NCI-H748 (cell line): ENCODE measurements at regions not wholly inside any gene's neighbourhood (a gene's known extent, or its start where the extent isn't known, plus 50 kb on each side); places are given as distances from the start of the nearest gene placed in this dataset.
"Not testable (repeated sequence)": the region's sequence is repeated elsewhere in the genome, so short reads cannot be mapped to it uniquely, and the experiment has no call there.

Experiments used
- DNase-seq: peaks from one replicate; lab custom pipeline; 2025; ENCODE audit not compliant: unreplicated experiment; lab: John Stamatoyannopoulos, UW

DNA sequence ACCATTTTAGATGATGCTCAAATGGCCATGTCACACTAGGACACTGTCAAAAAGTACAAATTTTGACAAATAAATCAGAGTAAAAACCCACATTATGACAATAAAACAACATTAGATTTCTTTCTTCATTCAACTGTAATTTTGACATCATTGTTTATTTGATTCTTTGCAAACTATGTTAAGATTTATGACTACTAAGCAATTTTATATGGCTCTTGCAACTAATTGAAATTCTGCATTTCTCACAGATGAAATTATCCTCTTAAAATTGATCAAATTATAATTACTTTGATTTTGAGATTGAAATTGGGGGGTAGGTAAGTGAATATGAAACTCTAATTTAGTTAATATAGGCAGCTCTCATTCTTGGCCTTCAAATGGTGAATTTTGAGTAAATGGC is 59.8 kb downstream of the ATOH1 start:
- no peak for DNase-seq

DNA sequence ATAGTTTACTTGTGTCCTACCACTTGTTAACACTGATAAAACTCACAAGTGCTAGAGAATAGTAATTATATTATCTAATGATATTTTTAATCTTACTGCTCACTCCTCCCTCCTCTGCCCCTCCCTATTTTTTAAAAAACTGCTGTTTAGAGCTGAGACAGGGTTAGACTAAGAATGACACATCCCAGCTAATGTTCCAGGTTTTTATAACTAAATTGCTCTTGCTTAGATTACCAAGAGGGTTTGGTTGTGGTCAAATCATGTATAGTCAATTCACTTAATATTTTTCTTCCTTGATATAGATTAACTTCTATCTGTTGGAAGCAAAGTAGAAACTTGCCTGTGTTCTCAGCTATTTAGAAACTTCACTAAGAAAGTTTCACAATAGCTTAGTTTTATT is 60.2 kb downstream of the ATOH1 start:
- DNase-seq, result no peak

DNA sequence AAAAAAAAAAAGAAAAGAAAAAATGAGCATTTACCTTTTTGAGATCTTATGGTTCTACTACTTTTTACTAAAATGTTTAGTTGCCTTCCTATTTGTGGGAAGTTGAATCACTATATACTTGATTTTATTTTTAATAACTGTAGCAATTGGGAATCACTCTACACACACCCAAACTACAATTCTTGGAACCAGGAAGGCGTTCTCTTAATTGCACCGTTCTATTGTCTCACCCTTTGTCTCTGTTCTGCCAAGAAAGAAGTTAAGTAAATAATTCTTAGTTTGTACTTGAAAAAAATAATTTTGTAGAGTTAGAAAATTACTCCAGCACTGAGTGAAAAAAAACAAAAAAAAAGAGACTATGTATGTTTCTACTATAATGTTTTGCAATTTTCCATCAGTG is 62.7 kb downstream of the ATOH1 start:
- DNase-seq, result no peak

DNA sequence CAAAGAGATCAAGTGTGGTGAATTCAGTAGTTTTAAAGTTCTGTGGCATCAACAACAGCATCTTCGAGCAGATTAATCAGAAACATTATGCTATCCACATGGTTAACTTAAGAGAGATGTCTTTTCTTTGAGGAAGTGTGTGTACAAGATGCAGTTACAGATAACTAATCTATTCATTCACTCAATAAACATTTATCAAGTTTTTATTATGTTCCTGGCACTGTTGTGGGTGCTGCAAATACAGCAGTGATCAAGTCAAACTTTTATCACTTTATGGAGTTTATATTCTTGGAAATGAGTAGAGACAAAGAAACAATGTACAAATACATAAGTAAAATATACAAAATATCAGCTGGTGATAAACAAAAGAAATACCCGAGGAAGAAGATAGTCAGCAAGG is 66.4 kb downstream of the ATOH1 start:
- DNase-seq, result no peak

DNA sequence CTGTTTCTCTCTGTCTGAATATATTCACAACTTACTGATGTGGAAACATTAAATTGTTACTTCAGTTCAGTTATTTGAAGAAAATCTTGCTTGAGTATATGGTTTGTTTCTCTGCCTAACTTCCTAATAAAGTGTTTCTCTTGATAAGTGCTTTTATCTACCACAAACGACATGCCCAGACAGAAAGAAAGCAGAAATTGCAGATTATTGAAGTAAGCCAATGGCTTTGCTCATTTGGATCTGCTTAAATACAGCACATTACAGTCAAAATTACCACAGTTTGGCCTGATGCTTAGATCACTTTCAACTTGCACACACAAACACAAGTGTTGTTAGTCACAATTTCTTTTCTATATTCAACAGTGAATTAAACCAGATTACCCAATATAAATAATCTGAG is 68.0 kb downstream of the ATOH1 start:
- no peak for DNase-seq

DNA sequence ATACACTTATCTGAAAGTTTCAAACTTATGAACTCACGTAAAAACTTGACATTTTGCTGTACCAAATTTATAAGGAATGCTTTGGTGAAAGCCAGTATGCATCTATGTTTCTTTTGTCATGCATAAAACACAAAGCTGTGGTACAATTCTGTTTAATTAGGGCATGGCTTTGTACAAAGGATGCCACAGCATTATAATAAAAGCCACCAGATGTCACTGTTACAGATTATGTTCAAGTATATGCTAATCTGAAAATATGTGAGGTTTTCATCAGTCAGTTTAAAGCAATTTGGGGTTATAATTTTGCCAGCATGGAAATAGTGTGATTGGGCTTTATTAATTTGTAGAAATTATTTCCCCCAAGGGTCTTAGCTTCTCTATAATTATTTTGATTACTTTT is 69.0 kb downstream of the ATOH1 start:
- DNase-seq, result peak; percentile 27

DNA sequence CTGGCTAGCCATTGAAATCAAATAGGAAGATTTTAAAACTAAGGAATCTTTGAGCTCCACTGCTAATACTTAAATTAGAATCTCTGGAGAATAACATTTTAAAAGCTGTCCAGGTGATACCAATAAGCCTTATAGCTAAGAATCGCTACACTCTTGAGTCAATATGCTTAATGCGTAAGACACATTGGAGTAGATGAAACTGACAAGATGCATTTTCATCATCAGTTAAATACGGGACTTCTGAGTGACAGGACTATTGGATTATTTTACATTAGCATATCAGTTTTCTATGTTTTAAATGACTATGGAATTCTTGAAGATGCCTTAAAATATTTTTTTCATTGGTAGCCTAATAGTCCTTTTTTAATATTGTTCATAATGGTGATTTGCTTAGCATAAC is 80.2 kb downstream of the ATOH1 start:
- no peak for DNase-seq

DNA sequence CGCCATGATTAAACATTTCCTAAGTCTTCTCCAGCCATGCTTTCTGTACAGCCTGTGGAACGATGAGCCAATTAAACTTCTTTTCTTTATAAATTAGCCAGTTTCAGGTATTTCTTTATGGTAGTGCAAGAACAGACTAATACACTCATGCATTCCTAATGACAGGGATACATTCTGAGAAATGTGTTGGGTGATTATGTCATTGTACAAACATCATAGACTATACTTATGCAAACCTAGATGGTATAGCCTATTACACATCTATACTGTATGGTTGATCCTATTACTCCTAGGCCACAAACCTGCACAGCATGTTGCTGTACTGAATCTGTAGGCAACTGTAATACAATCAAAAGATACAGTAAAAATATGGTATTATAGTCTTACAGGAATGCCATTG is 83.1 kb downstream of the ATOH1 start:
- DNase-seq, result no peak

DNA sequence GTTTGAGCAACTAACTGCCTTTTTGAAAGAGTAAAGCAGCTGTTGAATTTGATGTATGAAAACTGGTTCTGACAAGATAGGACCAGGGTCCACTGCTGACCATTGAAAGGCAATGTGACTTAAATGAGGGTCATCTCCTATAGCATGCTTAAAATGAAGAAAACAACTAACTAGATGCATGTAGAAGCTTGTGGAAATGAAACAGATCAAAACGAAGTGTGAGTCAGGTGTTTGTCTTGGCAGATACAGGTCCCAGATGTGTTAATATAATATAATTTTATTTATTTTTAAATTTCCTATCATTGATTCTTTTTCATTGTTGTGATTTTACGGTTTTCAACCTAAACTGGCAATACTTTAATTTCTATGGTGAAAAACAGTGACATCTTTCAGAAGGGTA is 83.6 kb downstream of the ATOH1 start:
- DNase-seq, result no peak

DNA sequence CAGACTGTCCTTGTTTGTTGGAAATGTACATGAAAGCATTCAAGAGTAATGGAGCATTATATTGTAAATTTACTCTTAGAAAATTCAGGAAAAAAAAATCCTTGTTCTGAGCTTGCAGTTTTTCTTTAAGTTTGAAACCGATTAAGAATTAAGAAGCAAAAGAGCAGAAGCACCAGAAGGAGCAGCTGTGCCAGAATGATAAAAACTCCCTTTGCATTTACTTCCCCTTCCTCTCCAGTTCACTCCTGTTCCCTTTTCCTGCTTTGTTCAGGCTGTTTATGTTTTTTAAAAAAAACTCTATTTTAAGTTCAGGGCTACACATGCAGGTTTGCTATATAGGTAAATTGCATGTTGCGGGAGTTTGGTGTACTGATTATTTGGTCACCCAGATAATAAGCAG is 90.3 kb downstream of the ATOH1 start:
- no peak for DNase-seq

DNA sequence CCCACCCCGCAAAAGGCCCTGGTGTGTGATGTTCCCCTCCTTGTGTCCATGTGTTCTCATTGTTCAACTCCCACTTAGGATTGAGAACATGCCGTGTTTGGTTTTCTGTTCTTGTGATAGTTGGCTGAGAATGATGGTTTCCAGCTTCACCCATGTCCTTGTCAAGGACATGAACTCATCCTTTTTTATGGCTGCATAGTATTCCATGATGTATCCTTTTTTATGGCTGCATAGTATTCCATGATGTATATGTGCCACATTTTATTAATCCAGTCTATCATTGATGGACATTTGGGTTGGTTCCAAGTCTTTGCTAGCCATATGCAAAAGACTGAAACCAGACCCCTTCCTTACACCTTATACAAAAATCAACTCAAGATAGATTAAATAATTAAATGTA is 95.0 kb downstream of the ATOH1 start:
- DNase-seq, result not testable (repeated sequence)

DNA sequence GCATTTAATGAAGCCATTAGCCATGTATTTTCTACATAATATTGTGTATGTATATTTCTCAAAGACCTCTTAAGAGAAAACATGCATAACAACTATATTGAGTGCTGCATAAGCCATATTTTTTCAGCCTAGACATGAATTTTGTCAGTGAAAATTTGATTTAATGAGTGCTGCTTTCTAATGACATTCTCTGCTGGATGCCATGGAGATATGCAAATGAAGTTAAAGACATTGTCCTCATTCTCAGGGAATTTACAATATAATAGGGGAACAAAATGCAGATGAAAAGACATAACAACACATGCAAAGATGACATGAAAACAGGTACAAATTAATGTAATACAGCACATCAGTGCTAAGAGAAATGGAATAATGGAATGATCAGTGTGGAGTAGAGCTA is 118.7 kb downstream of the ATOH1 start:
- DNase-seq, result no peak

DNA sequence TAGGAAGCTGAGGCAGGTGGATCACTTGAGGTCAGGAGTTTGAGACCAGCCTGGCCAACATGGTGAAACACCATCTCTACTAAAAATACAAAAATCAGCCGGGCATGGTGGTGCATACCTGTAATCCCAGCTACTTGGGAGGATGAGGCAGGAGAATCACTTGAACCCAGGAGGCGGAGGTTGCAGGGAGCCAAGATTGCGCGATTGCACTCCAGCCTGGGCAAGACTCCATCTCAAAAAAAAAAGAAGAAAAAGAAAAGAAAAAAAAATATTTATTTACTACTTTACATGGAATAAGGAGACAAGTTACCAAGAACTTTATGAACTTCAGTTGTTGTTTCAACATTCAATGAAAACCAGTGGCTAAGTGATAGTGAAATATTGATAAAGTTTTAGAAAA is 121.7 kb downstream of the ATOH1 start:
- DNase-seq, result not testable (repeated sequence)

DNA sequence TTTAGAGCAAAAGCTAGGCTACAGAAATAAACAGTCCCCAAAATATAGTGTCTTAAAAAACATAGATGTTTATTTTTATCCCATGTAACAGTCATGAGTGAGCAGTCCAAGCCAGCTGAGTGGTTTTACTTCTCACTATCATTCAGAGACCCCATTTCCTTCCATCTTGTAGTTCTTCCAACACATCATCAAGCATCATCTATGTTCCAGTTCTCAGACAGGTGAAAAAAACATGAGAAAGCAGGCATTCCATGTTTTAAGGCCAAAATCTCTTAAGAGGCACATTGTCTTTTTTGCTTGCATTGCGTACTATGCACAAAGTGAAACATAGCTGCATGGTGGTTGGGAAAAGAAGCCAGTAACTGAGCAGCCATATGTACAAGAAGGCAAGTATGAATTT is 128.6 kb downstream of the ATOH1 start:
- DNase-seq, result no peak

DNA sequence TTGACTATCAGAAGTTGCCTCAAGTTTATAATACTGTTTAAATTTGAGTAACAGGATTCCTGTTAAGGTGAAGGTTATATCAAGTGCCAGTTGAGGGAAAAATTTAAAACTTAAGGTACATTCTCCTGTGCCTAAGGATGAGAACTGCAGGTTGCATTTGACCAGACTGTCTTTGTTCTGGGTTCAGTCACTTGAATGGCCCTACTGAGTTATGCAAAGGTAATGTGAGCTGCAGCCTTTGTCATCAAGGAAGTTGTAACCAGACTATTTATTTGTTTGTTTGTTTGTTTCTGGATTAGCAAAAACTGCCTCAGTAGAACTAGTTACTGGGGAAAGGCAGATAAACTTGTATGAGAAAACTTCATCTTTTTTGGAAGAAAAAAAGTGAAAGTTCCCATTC is 131.9 kb downstream of the ATOH1 start:
- DNase-seq, result no peak

DNA sequence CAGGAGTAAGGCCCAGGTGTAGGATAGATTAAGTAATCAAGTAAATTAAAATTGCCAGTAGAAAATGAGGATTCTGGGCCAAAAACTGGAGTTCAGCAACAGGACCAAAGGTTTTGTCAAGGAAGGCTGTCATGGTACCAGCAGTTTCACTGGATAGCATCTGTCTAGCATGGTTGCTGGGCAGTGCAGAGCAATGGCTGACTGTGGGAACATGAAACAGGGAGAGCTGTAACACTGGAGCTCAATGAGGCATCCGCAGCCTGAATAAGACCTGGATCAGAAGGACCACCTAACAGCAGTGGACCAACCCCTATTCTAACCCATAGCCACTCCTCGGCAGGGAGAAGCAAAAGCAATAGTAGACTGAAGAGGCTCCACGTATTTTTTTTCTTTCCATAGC is 132.4 kb downstream of the ATOH1 start:
- no peak for DNase-seq

DNA sequence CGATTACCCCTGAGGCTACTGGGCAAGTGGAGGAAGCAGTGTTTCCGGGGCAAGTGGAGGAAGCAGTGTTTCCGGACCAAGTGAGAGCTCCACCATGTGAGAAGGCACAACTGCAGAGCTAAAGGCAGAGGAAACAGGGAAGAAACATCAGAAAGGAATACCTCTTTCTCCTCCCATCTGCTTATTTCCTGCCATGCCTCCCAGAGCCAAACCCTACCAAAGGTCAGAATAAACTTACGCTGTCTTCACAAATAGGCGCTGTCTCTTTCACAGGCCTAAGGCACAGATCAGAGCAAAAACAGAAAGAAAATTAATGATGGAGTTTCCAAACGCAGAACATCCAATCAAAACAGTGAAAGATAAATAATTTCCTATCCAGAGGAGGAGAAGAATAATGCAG is 153.0 kb downstream of the ATOH1 start:
- no peak for DNase-seq

DNA sequence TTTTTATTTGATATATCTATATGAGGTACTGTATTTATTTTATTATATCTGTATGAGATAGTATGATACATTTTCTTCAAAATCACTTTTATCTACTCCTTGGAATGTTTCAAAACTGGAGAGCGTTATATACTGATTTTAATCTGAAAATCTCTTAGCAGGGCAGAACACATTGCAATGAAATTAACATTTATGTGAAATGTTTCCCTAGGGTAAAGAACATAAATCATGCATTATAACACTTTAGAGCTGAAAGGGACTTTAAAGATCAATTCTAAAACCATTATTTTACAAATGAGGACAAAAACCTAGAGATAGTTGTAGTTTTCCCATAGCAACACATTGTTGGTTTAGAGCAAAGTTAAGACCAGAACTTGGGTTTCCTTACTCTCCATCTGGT is 153.7 kb downstream of the ATOH1 start:
- DNase-seq, result no peak

DNA sequence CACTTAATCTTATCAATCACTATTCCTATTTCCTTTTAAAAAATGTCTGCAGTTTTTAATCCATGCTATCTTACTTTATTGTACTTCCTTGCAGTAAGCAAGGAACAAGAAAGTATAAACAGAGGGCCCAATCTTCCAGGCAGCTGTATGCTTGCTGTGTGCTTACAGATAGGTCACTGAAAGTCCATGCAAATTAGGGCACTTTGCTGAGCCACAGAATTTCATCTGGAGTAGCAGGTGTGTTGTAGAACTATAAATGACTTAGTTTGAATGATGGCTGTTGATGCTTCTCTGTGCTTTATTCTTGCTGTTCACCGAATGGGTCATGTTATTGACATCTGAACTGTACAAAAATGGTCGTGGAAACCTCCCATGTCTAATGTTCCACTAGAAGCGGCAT is 154.6 kb downstream of the ATOH1 start:
- no peak for DNase-seq

DNA sequence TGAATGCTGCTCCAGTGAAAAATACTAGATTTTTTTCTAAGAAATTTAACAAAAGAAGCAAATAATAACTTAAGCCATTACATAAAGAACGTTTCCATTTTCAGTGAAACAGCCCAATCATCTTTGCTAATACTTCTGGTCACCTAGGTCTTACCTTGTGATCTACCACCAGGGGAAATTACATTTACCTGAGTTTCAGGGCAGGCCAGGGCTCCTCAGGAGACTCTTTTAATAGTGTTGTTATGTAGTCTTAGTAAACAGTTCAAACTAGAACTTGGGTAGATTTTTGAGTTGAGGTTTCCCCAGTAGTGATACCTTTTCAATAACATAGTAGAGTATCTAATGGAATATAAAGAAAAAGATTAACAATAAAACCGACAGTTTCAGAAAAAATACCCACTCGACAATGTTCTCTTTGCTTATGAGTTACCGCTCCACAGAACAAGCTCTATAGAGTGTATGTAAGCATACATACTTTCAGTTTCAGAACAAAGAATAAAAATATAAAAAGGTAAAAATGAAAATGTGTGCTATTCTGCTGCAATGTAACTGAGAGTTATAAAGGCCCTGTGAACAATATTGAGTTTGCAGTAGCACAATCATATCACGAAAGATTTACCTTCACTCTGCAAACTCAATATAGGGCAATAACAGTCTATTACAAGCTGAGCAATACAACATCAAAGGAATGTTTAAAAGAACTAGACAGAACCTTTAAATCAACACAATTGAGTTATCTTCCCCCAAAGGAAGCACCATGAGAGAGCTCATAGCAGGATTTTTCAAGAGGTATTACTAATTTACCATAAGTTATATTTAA is 165.8 kb downstream of the ATOH1 start:
- no peak for DNase-seq

DNA sequence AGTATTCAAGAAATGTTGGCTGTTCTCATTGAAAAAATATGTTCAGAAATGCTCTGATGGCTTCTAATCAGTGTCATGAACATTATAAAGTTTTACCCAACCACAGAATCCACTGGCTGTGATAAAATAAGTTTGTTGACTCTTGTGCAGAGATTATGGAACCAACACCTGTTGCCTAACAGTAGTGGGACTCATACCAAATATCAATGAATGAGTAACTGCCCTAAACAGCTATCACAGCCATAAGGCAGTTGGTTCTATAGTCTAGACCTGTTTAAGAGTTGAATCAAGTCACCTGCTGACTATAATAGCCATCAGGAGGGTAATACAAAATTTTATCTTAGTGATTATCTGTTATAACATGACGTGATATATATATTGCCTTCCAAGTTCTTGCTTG is 168.3 kb downstream of the ATOH1 start:
- no peak for DNase-seq

DNA sequence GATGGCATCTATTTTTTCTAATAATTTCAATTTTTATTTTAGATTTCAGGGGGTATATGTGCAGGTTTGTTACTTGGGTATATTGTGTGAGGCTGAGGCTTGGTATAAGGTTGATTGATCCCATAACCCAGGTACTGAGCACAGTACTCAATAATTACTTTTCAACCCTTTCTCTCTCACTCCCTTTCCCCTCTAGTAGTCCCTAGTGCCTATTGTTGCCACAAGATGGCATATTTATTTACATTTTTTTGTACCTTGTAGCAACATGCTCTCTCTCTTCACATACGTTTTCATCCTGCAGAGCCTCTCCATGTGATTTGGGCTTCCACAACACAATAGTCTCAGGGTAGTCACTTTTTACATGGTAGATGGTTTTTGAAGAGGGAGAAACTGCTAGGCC is 172.0 kb downstream of the ATOH1 start:
- no peak for DNase-seq

DNA sequence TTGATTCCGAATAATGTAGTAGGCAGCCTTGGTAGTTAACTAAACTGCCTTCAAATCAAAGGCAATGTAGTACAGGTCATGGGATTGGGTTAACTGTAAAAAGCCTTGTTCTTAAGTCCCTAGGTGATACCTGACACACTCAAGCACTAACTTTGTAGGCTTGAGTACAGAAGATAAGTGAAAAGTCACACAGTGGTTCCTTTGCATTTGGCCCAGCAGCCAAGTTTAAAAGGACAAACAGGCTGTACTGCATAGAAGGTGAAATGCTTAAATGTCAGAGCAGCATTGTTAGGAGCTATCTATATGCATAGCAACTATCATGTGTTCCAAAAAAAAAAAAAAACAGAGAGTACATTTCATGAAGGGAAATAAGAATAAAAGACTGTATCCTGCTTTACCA is 178.4 kb downstream of the ATOH1 start:
- DNase-seq, result no peak
